ENCODE measurements at regions not wholly inside any gene's neighbourhood (a gene's known extent, or its start where the extent isn't known, plus 50 kb on each side); places are given as distances from the start of the nearest gene placed in this dataset.

GRCh38 chr18:4906856-4907255 is 290.2 kb downstream of the AKAIN1 start:
- TF ChIP-seq CTCF (conservative IDR thresholded peaks at IDR 0.05; ENCODE audit: low read length) (no peak), EZH2phosphoT487 (IDR thresholded peaks at IDR 0.05; ENCODE audit: borderline replicate concordance) (no peak)
